ENCODE measurements at regions not wholly inside any gene's neighbourhood (a gene's known extent, or its start where the extent isn't known, plus 50 kb on each side); places are given as distances from the start of the nearest gene placed in this dataset.
"Not testable (repeated sequence)": the region's sequence is repeated elsewhere in the genome, so short reads cannot be mapped to it uniquely, and the experiment has no call there.

GRCh38 chr2:131646220-131646619 lies 118.5 kb downstream of the CCDC74A start:
- not testable (repeated sequence) for TF ChIP-seq CTCF (conservative IDR thresholded peaks at IDR 0.05 in 1 of 2, IDR thresholded peaks at IDR 0.05 in 1 of 2; ENCODE audit: low read depth in 1 of 2, low read length in 2 of 2); EZH2 (IDR thresholded peaks at IDR 0.05; ENCODE audit: low read length, missing control alignments)

Data from fibroblast of lung (primary cell).